Activated CD8-positive, alpha-beta memory T cell treated with anti-CD3 and anti-CD28 coated beads for 1 hour (primary cell): ENCODE measurements at regions not wholly inside any gene's neighbourhood (a gene's known extent, or its start where the extent isn't known, plus 50 kb on each side); places are given as distances from the start of the nearest gene placed in this dataset.

ENCODE experiments used
- DNase-seq, 2 donors: peaks; one replicate each; pipeline ENCODE4 v3.0.0-alpha.2; 2020; ENCODE audit warnings: low read depth in 1 of 2; ENCODE audit errors: extremely low read depth in 1 of 2

DNA sequence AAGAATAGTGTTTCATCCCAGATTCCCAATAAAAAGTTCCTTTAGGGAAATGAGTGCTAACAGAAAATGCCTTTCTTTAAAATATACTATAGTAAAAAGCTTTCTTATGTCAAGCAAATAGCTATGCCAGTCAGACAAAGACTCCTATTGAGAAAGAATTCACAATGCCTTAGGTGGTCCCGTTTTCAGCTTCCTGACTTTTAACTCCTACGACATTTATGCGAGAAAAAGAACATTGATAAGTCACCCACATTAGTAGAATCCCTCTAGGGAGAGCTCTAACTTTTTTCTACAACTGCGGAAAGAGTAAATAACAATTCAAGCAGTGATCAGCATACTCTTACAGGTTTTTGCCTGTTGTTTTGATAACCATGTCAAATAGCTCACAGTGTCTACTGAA, 750.8 kb upstream of the ACVR2A start:
- DNase-seq: no peak

GRCh38 chr2:147092266-147092665, 752.6 kb upstream of the ACVR2A start:
- no peak for DNase-seq

DNA sequence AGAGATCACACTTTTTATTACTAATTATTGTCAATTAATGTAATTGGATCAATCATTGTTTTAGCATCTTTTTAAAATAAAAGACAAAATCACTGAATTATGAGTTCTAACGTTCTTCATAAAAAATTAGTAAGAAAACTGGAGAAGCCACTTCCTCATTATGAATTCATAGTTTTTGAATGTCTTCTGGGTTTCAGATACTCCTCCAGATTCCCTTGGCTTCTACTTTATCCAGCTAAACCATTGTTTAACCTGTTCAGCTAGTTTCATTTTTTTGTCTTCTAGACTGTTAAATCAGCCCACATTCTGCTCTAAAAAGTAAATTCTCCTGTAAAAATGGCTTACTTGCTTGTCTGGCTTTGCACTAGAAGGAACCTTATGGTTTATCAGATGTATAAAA, 753.4 kb upstream of the ACVR2A start:
- no peak for DNase-seq

GRCh38 chr2:147088871-147089270, 756.0 kb upstream of the ACVR2A start:
- DNase-seq: no peak

DNA sequence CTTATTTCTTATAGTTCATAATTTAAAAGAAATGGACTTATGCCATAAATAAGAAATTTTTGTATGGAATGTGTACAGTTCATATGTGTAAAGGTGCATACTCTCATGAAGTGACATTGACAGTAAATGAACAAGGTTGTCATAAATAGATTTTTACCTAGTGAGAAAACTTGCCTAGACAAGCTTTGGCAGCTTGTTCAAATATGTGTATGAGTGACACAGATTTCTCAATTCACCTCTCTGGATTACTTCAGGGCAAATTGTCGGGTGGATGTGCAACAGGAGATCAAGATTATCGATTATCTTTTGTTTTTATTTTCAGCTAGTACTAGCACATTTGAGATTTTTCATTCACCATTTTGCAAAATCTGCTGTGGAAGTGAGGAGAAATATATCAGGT, 758.1 kb upstream of the ACVR2A start:
- DNase-seq: no peak

GRCh38 chr2:147083664-147084063, 761.2 kb upstream of the ACVR2A start:
- no peak for DNase-seq

DNA sequence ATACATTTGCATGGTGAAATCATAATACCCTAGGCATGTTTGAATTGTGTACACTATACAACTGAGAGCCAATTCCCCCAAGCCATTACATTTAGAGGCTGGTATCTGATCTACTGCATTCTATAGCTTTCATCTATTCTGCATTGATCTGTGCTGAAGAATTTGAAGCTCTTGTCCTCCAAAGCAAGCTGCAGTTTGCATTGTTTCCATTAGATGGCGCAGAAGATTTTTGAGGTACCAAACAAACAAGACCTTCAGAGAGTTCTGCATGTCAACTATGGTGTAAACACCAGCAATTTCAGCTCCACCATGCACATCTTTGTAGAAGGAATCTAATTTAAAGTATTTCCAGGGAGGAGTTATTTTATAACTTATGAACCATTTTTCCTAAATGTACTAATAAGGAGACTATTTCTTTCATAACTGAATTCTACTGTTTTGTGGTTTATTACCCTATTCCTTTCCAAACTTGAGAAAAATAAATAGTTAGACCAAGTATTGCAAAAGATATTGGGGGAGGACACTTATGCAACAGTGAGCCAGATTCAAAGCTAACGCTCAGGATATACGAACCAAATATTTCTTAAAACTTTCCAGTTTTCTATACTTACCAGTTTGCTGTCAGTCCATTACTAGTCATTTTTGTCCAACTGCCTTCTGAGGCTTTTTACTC, 761.8 kb upstream of the ACVR2A start:
- peak in 1 of 2 donors; percentile 8 for DNase-seq

DNA sequence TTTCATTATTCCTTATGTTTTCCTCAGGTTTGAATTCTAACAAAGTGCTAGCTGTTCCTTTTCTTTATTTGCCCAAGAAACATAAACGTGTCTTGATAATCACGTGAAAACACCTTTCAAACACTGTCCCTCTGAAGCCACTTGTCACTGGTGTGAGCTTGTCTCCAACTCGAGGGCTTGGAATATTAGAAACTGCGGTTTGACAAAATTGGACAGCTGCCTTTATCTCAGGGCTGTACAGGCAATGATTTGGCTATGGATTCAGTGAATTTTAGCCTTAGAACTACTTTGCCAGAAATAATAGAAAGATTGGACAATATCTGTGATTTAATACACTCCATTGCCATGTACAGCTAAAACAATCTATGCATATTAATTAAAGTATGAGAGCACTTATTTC, 763.0 kb upstream of the ACVR2A start:
- no peak for DNase-seq

DNA sequence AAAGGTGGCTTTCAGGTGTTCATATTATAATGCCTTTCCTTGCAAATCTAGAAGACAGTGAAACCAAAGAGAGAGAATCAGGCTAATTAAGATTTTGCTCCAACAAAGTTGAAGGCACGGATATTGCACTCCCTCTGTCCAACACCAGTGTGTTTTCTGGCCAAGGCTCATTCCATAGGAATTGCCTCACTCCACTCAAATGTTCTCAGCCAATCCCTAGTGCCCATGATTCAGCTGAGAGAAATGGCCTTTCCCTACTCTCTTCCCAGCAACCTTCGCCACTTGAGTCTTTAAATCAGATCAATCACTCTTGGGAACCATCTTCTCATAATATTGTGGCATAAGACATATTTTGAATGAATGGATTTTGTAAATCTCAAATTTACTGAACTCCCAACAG, 768.2 kb upstream of the ACVR2A start:
- no peak for DNase-seq

DNA sequence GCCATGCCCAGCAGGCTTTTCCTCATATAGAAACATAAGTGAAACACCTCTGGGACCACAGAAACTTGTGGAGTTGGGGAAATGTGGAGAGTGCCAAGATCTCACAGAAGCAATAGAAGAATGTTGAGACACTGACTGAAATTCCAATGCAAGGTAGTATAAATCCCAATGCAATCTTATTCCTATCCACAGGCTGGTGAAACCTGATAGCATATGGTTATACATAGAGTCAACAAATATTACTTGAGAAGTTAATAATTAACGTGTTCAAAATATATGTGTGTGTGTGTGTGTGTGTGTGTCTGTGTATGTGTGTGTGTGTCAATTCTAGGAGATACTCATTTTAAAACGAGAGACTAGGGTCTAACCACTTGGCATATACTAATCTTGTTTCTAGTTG, 776.8 kb upstream of the ACVR2A start:
- no peak for DNase-seq

DNA sequence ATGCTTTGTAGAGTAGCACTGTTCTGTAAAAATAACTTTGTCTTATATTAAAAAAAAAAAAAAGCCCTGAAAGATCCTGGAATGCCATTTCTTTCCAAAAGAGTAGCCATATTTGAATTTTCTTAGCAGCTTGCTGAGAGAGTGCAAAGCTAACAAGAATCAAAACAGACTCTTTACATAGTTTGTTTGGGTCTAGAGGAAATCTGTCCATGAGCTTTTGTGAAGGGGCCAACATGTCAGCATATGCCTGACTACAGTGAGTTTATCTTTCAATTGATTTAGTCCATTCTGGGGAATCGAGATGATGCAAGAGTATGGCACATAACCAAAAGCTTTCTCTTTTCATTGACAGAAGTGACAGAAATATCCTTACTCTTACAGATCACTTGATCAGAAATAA, 777.7 kb upstream of the ACVR2A start:
- DNase-seq: no peak

DNA sequence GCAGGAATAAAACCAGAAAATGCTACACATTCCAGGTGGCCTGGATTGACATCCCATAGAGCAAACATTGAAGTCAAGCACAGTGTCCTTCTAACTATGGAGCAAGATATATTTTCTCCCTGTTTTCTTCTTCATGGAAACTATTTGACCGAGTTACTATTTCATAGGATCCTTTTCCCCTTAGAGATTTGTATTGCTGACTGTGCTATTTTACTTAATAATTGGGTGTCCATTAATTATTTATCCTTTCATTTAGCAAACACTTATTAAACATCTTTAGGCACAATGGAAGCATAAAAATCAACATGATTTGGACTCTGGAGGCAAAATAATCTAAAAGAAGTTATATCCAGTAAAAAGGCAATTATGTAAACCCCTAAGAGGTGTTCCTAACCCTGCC, 782.8 kb upstream of the ACVR2A start:
- DNase-seq: no peak

- DNase-seq: no peak
These were observed 783.6 kb upstream of the ACVR2A start for GRCh38 chr2:147061269-147061668.

GRCh38 chr2:147057892-147058490, 786.8 kb upstream of the ACVR2A start:
- DNase-seq: no peak

DNA sequence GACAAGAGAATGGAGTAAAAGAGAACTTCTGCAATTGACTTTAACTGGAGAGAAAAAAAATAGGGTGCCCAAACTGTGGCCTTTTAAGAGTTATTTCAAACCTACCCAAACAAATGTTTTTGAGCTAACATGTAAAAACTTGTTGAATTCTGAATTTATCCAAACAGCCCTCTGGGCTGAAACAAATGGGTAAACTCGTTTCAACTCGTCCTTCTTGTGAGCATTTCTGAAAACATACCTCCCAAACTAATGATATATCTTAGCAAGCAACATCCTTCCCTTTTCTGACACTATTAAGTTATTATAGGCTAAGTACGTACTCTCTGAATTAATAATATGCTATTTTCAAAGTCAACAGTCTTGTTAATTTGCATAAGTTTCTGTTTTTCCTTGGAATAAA, 793.0 kb upstream of the ACVR2A start:
- DNase-seq: no peak

DNA sequence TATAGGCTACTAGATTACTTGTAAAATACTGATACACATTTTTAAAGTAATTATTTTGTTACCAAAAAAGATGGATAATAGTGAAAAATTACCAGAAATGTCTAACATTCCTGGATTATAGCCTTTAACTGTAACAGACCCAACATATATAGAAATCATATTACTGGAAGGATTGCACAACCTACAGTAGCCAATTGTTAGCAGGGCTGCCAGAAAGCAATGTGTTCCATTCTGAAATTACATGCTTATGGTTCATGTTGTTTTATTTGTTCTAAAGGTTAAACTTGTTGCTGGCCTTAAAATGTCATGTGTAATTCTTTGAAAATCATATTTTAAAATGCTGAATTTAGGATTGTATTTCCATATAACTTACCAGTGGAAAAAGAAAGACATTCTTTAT, 793.6 kb upstream of the ACVR2A start:
- DNase-seq: no peak

DNA sequence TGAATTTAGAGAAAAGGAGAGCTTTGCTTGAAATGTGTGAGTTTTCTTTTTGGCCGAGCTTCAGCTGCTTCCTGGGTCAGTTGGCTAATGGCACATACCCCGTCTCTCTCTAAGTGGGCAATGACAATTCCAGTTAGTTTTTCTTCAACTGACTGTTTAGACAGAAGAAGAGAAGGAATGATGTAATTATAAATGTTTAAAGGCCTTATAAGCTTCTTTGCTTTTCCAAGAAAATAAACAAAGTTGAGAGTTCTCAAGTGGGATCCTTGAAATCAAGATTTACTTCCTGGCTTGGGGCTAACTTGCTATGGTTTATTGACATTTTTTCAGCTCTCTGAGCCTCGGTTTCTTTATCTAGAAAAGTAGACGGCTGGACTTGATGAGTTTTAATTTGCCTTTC, 794.9 kb upstream of the ACVR2A start:
- DNase-seq: no peak

GRCh38 chr2:147046473-147046872, 798.4 kb upstream of the ACVR2A start:
- no peak for DNase-seq

GRCh38 chr2:147045113-147045512, 799.7 kb upstream of the ACVR2A start:
- no peak for DNase-seq

- DNase-seq: no peak
These were observed 803.7 kb upstream of the ACVR2A start for GRCh38 chr2:147041121-147041494.

DNA sequence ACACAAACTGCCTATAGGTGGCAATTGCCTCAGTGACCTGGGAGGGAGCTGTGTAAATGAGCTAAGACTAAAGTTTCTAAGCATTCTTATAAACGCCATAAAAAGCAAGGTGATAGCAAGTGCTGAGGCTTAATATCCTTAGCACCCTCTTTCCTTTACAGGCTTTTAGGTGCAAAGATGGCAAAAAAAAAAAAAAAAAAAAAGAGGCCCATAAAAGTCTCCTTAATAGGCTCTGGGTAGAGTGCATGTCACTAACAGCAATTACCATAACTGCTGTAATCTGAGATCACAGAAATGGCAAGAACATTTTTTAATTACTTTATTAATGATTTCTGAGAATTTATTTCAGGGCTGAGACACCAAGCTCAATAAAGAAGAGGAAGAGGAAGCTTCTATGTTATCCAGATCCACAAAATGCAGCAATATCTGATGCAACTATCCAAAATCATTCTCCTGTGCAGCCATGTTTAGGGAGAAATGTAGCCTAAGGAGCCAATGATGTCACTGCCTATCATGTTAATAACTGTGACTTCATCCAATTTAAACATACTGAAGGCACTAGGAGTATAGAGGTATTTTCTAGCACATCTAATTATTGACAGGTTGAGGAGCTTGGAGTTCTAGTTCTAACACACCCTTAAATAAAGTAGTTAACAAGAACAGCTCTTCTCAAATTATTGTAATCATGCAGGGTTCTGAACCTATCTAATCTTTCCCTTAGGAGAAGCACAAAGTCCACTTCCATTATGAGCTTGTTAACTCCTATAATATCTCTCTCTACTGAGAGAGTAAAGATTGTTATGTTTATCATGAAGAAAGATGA, 804.3 kb upstream of the ACVR2A start:
- DNase-seq: no peak

- DNase-seq: no peak
These were observed 807.8 kb upstream of the ACVR2A start for GRCh38 chr2:147037048-147037447.
